Endothelial cell of umbilical vein (primary cell): ENCODE measurements at regions not wholly inside any gene's neighbourhood (a gene's known extent, or its start where the extent isn't known, plus 50 kb on each side); places are given as distances from the start of the nearest gene placed in this dataset.

Experiments used
- EZH2 ChIP-seq: IDR thresholded peaks from 2 replicates; pipeline ENCODE4 v1.6.1; 2012; ENCODE audit warnings: borderline replicate concordance, low read depth, mild to moderate bottlenecking, moderate library complexity, low read length, inconsistent platforms; ENCODE audit not compliant: severe bottlenecking
- MYC ChIP-seq: IDR thresholded peaks from one replicate; pipeline ENCODE4 v1.6.1; 2011; ENCODE audit warnings: mild to moderate bottlenecking, low read depth, low read length
- POLR2A ChIP-seq: IDR thresholded peaks from 2 replicates; pipeline ENCODE4 v1.6.1; 2012; ENCODE audit warnings: low read depth, mild to moderate bottlenecking, control low read depth, low read length
- POLR2AphosphoS5 ChIP-seq: IDR thresholded peaks from 2 replicates; pipeline ENCODE4 v1.6.1; 2012; ENCODE audit warnings: low read depth, mild to moderate bottlenecking, control low read depth, low read length, moderate library complexity; ENCODE audit not compliant: insufficient read depth
- TF ChIP-seq, protein P1 (sequence below), 2 donors: IDR thresholded peaks; 1 replicate in 1 of 2; 2 replicates in 1 of 2; pipeline ENCODE4 v1.5.1; 2011; ENCODE audit warnings: low read length in 2 of 2, mild to moderate bottlenecking in 2 of 2, moderate library complexity in 2 of 2, control low read depth in 1 of 2, inconsistent platforms in 1 of 2, low read depth in 1 of 2; ENCODE audit not compliant: insufficient read depth in 1 of 2; ENCODE audit errors: extremely low read depth in 1 of 2
- TF ChIP-seq, protein P2 (sequence below): IDR thresholded peaks from 2 replicates; pipeline ENCODE4 v1.6.1; 2011; ENCODE audit not compliant: insufficient read depth, insufficient read length

DNA sequence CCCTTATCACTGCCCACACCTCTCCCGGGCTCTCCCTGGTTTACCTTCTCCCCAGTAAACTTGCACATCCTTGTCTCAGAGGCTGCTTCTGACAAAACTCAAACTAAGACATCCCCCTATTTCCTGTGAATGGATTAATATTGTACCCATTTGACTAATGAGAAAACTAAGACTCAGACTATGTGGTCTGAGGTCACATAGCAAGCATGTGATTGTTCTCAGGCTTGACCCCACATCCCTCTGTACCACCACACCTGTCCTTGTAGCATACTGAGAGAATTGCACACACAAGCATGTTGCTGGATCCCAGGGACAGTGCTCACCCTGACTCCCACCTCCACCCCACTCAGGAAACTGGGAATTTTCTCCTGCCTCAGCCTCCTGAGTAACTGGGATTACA lies 90.7 kb upstream of the HES1 start:
- TF ChIP-seq, protein P1, sequence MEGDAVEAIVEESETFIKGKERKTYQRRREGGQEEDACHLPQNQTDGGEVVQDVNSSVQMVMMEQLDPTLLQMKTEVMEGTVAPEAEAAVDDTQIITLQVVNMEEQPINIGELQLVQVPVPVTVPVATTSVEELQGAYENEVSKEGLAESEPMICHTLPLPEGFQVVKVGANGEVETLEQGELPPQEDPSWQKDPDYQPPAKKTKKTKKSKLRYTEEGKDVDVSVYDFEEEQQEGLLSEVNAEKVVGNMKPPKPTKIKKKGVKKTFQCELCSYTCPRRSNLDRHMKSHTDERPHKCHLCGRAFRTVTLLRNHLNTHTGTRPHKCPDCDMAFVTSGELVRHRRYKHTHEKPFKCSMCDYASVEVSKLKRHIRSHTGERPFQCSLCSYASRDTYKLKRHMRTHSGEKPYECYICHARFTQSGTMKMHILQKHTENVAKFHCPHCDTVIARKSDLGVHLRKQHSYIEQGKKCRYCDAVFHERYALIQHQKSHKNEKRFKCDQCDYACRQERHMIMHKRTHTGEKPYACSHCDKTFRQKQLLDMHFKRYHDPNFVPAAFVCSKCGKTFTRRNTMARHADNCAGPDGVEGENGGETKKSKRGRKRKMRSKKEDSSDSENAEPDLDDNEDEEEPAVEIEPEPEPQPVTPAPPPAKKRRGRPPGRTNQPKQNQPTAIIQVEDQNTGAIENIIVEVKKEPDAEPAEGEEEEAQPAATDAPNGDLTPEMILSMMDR (IDR thresholded peaks at IDR 0.05; ENCODE audit: extremely low read depth in 1 of 2, insufficient read depth in 1 of 2, low read depth in 1 of 2, low read length in 2 of 2): no peak
- TF ChIP-seq POLR2A (no peak), POLR2AphosphoS5 (no peak), MYC (no peak), EZH2 (no peak)
- TF ChIP-seq, protein P2, sequence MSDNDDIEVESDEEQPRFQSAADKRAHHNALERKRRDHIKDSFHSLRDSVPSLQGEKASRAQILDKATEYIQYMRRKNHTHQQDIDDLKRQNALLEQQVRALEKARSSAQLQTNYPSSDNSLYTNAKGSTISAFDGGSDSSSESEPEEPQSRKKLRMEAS: no peak
